Smooth muscle cell (in vitro differentiated cells): ENCODE measurements at regions not wholly inside any gene's neighbourhood (a gene's known extent, or its start where the extent isn't known, plus 50 kb on each side); places are given as distances from the start of the nearest gene placed in this dataset.

ENCODE experiments used
- DNase-seq: peaks from one replicate; lab custom pipeline; 2025; ENCODE audit not compliant: unreplicated experiment; lab: John Stamatoyannopoulos, UW
- H2AFZ ChIP-seq: fragments of 200-600 bp; sonication (generic); 2 replicates; pipeline ENCODE4 v1.6.0; 2016; ENCODE audit warnings: antibody characterized with exemption, low read depth, mild to moderate bottlenecking
- H3F3A ChIP-seq: fragments of 200-600 bp; sonication (generic); 2 replicates; pipeline ENCODE4 v1.6.0; 2017; ENCODE audit warnings: antibody characterized with exemption, low read depth
- H3K27ac ChIP-seq: fragments of 200-600 bp; sonication (generic); 2 replicates; pipeline ENCODE4 v1.5.1; 2016; ENCODE audit warnings: low read depth, mild to moderate bottlenecking
- H3K27me3 ChIP-seq: fragments of 200-600 bp; sonication (generic); 2 replicates; pipeline ENCODE4 v1.6.1; 2016; ENCODE audit warnings: low read depth, mild to moderate bottlenecking
- H3K36me3 ChIP-seq: fragments of 200-600 bp; sonication (generic); 2 replicates; pipeline ENCODE4 v1.5.1; 2016; ENCODE audit warnings: low read depth
- H3K4me1 ChIP-seq: fragments of 200-600 bp; sonication (generic); 2 replicates; pipeline ENCODE4 v1.5.1; 2016; ENCODE audit warnings: low read depth
- H3K4me2 ChIP-seq: fragments of 200-600 bp; sonication (generic); 2 replicates; pipeline ENCODE4 v1.6.0; 2016; ENCODE audit warnings: mild to moderate bottlenecking
- H3K4me3 ChIP-seq: fragments of 200-600 bp; sonication (generic); 2 replicates; pipeline ENCODE4 v1.5.1; 2016; ENCODE audit warnings: mild to moderate bottlenecking
- H3K79me2 ChIP-seq: fragments of 200-600 bp; sonication (generic); 2 replicates; pipeline ENCODE4 v1.6.0; 2016; ENCODE audit warnings: low read depth, mild to moderate bottlenecking
- H3K9ac ChIP-seq: fragments of 200-600 bp; sonication (generic); 2 replicates; pipeline ENCODE4 v1.6.0; 2016; ENCODE audit warnings: low read depth
- H3K9me3 ChIP-seq: fragments of 200-600 bp; sonication (generic); replicated peaks from 2 replicates; pipeline ENCODE4 v1.5.1; 2016; ENCODE audit warnings: low read depth
- H4K20me1 ChIP-seq: fragments of 200-600 bp; sonication (generic); 2 replicates; pipeline ENCODE4 v1.6.0; 2016; ENCODE audit warnings: low read depth
- WGBS: methylation state at CpG from one replicate; pipeline ENCODE4 v1.1.7; 2016; ENCODE audit warnings: low lambda C conversion rate; 5-methylcytosine and 5-hydroxymethylcytosine counted together
- TF ChIP-seq, protein P1 (sequence below): fragments of 200-600 bp; sonication (generic); IDR thresholded peaks from 2 replicates; pipeline ENCODE4 v1.5.1; 2017; ENCODE audit warnings: borderline replicate concordance, mild to moderate bottlenecking, antibody characterized with exemption; ENCODE audit not compliant: insufficient read depth, poor library complexity, severe bottlenecking

DNA sequence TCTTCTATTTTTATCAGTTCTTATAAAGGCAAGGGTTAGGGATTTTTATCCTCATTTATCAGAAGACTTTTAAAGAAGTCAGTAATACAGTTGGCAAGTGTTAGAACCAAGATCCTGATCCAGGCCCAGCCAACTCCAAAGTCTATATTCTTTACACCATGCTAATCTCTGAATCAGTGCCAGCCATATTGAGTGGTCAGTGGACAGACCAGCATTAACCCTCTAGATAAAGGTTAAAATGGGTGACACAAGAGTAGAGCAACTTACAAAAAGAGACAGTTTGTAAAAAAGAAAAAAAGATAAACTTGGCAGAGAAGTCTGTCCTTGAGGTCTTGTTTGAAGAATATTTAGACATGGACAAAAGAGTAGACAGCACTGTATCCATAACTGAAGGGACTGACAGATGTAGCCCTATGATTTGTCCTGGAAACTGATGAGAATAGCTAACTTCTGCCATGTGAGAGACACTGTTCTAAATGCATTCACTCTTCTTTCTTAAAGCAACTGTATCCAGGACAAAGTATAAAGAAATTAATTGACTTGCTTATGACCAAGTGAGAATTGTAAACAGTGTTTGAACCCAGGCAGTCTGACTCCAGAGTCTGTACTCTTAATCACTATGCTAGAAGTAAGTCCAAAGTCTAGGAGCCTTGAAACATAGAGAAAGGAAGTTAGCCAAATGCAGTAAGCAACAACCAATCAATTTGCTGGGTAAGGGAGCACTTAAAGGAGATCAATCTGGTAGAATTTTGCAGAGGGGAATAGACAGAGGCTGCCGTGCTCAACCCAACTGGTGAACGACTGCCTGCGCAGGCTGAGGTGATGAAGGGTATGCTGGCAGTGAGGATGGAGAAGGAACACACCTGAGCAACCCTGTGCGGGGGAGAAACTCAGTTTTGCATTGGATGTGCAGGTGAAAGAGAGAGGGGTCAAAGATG lies 103.7 kb downstream of the TTC6 start:
- H3K9me3 ChIP-seq = no peaks in the 10 kb centered on the region
- H3K79me2 ChIP-seq = no peaks in the 10 kb centered on the region
- H3K27me3 ChIP-seq = peaks cover 23% of the 10 kb centered on the region
- peaks cover 5% of the 10 kb centered on the region for H3K4me1 ChIP-seq
- no peaks in the 10 kb centered on the region for H3K36me3 ChIP-seq
- no peak overlapping the region for H2AFZ ChIP-seq
- no peaks in the 10 kb centered on the region for H3F3A ChIP-seq
- H3K4me3 ChIP-seq = no peak overlapping the region
- H3K9ac ChIP-seq = no peak overlapping the region
- TF ChIP-seq, protein P1, sequence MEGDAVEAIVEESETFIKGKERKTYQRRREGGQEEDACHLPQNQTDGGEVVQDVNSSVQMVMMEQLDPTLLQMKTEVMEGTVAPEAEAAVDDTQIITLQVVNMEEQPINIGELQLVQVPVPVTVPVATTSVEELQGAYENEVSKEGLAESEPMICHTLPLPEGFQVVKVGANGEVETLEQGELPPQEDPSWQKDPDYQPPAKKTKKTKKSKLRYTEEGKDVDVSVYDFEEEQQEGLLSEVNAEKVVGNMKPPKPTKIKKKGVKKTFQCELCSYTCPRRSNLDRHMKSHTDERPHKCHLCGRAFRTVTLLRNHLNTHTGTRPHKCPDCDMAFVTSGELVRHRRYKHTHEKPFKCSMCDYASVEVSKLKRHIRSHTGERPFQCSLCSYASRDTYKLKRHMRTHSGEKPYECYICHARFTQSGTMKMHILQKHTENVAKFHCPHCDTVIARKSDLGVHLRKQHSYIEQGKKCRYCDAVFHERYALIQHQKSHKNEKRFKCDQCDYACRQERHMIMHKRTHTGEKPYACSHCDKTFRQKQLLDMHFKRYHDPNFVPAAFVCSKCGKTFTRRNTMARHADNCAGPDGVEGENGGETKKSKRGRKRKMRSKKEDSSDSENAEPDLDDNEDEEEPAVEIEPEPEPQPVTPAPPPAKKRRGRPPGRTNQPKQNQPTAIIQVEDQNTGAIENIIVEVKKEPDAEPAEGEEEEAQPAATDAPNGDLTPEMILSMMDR = no peak
- H3K4me2 ChIP-seq = no peak overlapping the region
- DNase-seq = no peak
- H4K20me1 ChIP-seq = no peaks in the 10 kb centered on the region
- H3K27ac ChIP-seq = no peak overlapping the region
- WGBS = 95% methylated on average over 4 of the region's 4 CpGs

GRCh38 chr14:37707716-37708115 lies 112.3 kb downstream of the TTC6 start:
- H3K9ac ChIP-seq = no peak overlapping the region
- WGBS = 80% methylated on average over 2 of the region's 2 CpGs
- peaks cover 38% of the 10 kb centered on the region for H3K27me3 ChIP-seq

DNA sequence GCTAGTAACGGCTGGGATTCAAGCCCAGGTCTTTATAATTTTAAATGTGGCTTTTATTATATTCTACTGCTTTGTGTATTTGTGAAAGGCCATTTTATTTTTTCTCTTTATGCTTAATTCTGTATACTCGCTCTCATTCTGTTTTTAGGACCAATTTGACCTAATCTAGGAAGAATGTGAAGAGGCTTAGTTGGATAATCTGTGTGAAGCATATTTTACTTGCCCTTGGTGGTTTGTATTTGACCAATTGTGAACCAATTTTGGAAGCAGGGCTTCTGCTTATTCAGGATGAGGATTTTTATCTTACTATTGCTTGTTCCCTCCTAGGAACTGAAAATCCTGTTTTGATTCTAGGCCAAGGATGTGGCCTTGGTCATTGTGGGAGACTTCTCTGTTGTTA lies 113.1 kb downstream of the TTC6 start:
- Histone ChIP-seq H2AFZ (no peak overlapping the region), H3K9ac (no peak overlapping the region), H3K79me2 (no peaks in the 10 kb centered on the region), H3K4me1 (peaks cover 5% of the 10 kb centered on the region), H3K27ac (peak overlapping the region; percentile 4), H3K27me3 (peaks cover 31% of the 10 kb centered on the region), H3K36me3 (no peaks in the 10 kb centered on the region), H4K20me1 (no peaks in the 10 kb centered on the region), H3F3A (peaks cover 3% of the 10 kb centered on the region), H3K4me3 (no peak overlapping the region), H3K9me3 (no peaks in the 10 kb centered on the region), H3K4me2 (peak overlapping the region; percentile 35)
- WGBS = 46% methylated on average over 2 of the region's 2 CpGs
- DNase-seq = no peak
- TF ChIP-seq, protein P1 = no peak

More at GRCh38 chr14:37707716-37708115, 112.3 kb downstream of the TTC6 start:
- Histone ChIP-seq H3K79me2 (no peaks in the 10 kb centered on the region), H3K4me2 (peak overlapping the region; percentile 35), H3K4me1 (peaks cover 5% of the 10 kb centered on the region), H3K9me3 (no peaks in the 10 kb centered on the region), H3K4me3 (no peak overlapping the region), H4K20me1 (no peaks in the 10 kb centered on the region), H3K36me3 (no peaks in the 10 kb centered on the region), H2AFZ (no peak overlapping the region), H3F3A (peaks cover 3% of the 10 kb centered on the region), H3K27ac (no peak overlapping the region)
- TF ChIP-seq, protein P1 = no peak
- no peak for DNase-seq
